Left ventricle myocardium inferior (tissue), 1 donor: ENCODE measurements at regions not wholly inside any gene's neighbourhood (a gene's known extent, or its start where the extent isn't known, plus 50 kb on each side); places are given as distances from the start of the nearest gene placed in this dataset.

Experiments
- DNase-seq: peaks from one replicate; pipeline ENCODE4 v3.0.0-alpha.2; 2020
- H3K27ac ChIP-seq: fragments of 200-600 bp; replicated peaks from 2 replicates; pipeline ENCODE4 v1.8.0; 2021
- H3K27me3 ChIP-seq: fragments of 200-600 bp; 2 replicates; pipeline ENCODE4 v1.8.0; 2021; ENCODE audit warnings: low read depth
- H3K36me3 ChIP-seq: fragments of 200-600 bp; 2 replicates; pipeline ENCODE4 v1.8.0; 2021
- H3K4me1 ChIP-seq: fragments of 200-600 bp; 2 replicates; pipeline ENCODE4 v1.8.0; 2021
- H3K4me3 ChIP-seq: fragments of 200-600 bp; 2 replicates; pipeline ENCODE4 v1.8.0; 2021; ENCODE audit warnings: mild to moderate bottlenecking, moderate library complexity
- H3K9me3 ChIP-seq: fragments of 200-600 bp; replicated peaks from 2 replicates; pipeline ENCODE4 v1.8.0; 2021
- CTCF ChIP-seq: fragments of 200-600 bp; IDR thresholded peaks from 2 replicates; pipeline ENCODE4 v1.8.0; 2021; ENCODE audit warnings: antibody characterized with exemption, mild to moderate bottlenecking, borderline replicate concordance
- intact Hi-C: fragments of 100-400 bp; cut with micrococcal nuclease; formaldehyde crosslinking; loops from one replicate; pipeline ENCODE4 v1.11.0; 2022
- donor health status: DM: no; HTN: yes; CAD: no; lungs with severe emphysema.

- no peak for DNase-seq
- Histone ChIP-seq H3K9me3 (no peaks in the 10 kb centered on the region), H3K27me3 (peaks cover 4% of the 10 kb centered on the region), H3K4me3 (no peak overlapping the region), H3K36me3 (no peaks in the 10 kb centered on the region), H3K27ac (no peak overlapping the region), H3K4me1 (no peaks in the 10 kb centered on the region)
- intact Hi-C loops = no loop called here
- TF ChIP-seq CTCF = no peak
Measured at GRCh38 chr16:5873221-5873620, 775.6 kb upstream of the EEF2KMT start.

GRCh38 chr16:5870886-5871691 lies 773.5 kb upstream of the EEF2KMT start:
- TF ChIP-seq CTCF = no peak
- DNase-seq = no peak
- H3K9me3 ChIP-seq = no peaks in the 10 kb centered on the region
- no peaks in the 10 kb centered on the region for H3K36me3 ChIP-seq
- H3K4me1 ChIP-seq = no peaks in the 10 kb centered on the region
- peaks cover 4% of the 10 kb centered on the region for H3K27me3 ChIP-seq
- no peak overlapping the region for H3K27ac ChIP-seq
- intact Hi-C loops = no loop called here
- H3K4me3 ChIP-seq = no peak overlapping the region

GRCh38 chr16:5867250-5867649 lies 769.7 kb upstream of the EEF2KMT start:
- no peak for DNase-seq
- no peak for TF ChIP-seq CTCF
- intact Hi-C loops = no loop called here
- Histone ChIP-seq H3K27ac (no peak overlapping the region), H3K4me3 (no peak overlapping the region), H3K36me3 (no peaks in the 10 kb centered on the region), H3K9me3 (no peaks in the 10 kb centered on the region), H3K27me3 (peaks cover 4% of the 10 kb centered on the region), H3K4me1 (no peaks in the 10 kb centered on the region)

DNA sequence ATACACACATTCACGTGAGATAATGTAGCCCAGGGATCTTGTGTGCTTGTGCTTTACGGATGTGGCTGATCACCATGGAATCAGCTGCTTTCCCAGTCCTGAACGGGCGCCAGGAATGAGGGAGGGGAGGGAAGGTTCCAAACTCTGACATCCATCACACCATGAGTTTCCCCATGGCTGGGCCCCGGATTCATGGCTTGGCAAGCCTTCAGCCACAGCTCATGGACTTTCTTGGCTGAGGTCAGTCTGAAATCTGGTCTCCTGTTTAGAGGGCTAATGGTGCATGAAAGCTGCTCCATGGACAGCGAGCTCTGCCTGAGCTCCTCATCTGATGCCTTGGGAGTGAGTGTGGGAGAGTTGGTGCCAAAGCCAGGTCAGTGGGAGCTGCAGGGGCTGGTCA lies 767.6 kb upstream of the EEF2KMT start:
- DNase-seq = no peak
- no peak for TF ChIP-seq CTCF
- H3K27ac ChIP-seq = no peak overlapping the region
- no peak overlapping the region for H3K4me3 ChIP-seq
- H3K36me3 ChIP-seq = no peaks in the 10 kb centered on the region
- H3K4me1 ChIP-seq = no peaks in the 10 kb centered on the region
- H3K27me3 ChIP-seq = no peaks in the 10 kb centered on the region
- H3K9me3 ChIP-seq = no peaks in the 10 kb centered on the region
- intact Hi-C loops = no loop called here

- no peak for DNase-seq
- intact Hi-C loops = no loop called here
- Histone ChIP-seq H3K27ac (no peak overlapping the region), H3K4me3 (no peak overlapping the region), H3K9me3 (no peaks in the 10 kb centered on the region), H3K27me3 (peaks cover 9% of the 10 kb centered on the region), H3K4me1 (no peaks in the 10 kb centered on the region), H3K36me3 (no peaks in the 10 kb centered on the region)
- no peak for TF ChIP-seq CTCF
Measured at GRCh38 chr16:5863071-5863606, 765.5 kb upstream of the EEF2KMT start.
